HG02571 (cell line): ENCODE measurements at regions not wholly inside any gene's neighbourhood (a gene's known extent, or its start where the extent isn't known, plus 50 kb on each side); places are given as distances from the start of the nearest gene placed in this dataset.
"Not testable (repeated sequence)": the region's sequence is repeated elsewhere in the genome, so short reads cannot be mapped to it uniquely, and the experiment has no call there.

Experiments used
- ATAC-seq: cut with Tn5 transposase; IDR thresholded peaks from one replicate; pipeline ENCODE4 v1.9.1; 2021; ENCODE audit warnings: mild to moderate bottlenecking, moderate library complexity; ENCODE audit not compliant: unreplicated experiment

DNA sequence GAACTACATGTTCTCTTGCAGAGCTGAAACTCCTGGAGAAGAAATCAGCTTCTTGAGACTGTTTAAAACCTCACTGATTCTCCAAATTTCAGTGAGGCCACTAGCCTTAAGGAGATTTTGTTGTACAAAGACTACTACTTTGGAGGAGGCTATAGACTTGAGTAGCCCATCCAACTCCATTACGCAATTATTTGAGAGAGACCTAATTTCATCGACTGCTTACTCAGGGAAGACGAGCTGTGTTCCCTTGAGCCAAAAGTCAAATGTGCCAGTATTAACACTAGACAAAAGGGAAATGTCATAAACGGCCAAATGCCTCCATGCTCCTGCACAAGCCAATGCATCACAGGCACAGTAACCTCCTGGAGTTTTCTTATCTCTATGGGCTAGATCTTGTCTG is 182.8 kb upstream of the SESN3 start:
- ATAC-seq: no peak

DNA sequence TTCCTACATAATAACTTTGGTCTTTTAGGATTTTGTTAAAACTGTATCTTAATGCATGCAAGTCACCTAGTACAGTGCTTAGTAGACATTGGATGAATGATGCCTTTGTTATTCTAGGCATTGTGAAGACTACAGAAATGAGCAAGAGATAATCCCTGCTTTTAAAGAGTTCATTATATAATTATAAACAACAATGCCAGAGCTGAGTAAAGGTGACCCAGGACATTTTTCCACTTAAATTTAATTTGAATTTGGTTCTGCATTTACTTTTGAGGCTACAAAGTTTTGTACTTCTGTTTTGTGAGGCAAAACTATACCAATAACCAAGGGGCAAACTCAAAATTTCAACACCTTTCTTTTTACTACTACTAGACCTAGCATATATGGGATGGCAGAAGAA is 182.0 kb upstream of the SESN3 start:
- no peak for ATAC-seq

DNA sequence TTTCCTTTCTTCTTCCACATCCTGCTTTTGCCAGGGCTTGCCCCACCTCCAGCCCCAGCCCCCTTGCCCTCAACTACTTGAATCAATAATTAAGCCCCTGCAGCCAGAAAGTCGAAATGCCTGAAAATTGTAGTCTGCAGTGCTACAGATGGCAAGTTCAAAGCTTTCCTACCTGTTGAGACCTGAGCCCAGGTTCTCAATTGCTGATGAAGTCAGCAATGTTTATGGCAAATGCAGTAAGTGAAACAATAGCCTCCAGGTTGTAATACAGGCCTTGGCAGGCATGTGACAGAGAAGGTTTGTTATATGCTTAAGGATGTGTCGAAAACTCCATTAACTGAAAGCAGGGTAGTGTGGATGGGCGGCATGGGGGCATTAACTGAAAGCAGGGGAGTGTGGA is 181.1 kb upstream of the SESN3 start:
- no peak for ATAC-seq

DNA sequence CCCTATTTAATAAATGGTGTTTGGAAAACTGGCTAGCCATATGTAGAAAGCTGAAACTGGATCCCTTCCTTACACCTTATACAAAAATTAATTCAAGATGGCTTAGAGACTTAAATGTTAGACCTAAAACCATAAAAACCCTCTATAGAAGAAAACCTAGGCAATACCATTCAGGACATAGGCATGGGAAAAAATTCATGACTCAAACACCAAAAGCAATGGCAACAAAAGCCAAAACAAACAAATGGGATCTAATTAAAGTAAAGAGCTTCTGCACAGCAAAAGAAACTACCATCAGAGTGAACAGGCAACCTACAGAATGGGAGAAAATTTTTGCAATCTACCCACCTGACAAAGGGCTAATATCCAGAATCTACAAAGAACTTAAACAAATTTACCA is 179.7 kb upstream of the SESN3 start:
- ATAC-seq: not testable (repeated sequence)

DNA sequence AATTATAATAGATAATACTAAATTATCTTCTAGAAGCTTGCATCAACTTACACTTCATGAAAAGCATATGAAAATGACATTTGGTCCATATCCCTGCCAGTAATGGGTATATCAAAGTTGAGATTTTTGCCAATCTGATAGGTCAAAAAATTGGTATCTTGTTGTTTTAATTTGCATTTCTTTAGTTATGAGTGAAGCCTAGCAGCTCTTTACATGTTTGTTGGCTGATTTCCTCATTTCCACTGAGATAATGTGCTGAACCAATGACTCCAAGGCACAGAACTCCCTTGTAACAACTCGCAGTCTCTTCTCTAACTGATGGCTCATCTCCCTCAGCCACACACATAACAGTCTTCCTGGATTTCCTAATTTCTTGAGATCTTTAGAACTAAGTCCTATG is 175.3 kb upstream of the SESN3 start:
- ATAC-seq: no peak

DNA sequence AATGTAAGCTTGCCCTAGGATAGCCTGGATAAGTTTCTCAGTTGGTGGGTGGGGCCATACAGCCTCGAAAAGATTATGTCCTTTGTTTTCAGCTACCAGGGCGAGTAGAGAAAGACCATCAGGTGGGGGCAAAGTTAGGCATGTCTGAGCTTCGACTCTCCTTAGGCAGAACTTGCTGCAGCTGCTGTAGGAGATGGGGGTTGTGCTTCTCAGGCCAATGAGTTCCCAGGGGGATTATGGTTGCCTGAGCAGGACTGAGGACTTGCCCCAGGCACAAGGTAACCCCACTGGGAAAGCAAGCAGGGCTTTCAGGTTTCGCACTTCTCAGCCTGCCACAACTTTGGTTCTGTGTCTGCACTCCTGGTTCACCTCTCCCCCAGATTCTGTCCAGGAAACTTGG is 173.4 kb upstream of the SESN3 start:
- ATAC-seq: no peak

DNA sequence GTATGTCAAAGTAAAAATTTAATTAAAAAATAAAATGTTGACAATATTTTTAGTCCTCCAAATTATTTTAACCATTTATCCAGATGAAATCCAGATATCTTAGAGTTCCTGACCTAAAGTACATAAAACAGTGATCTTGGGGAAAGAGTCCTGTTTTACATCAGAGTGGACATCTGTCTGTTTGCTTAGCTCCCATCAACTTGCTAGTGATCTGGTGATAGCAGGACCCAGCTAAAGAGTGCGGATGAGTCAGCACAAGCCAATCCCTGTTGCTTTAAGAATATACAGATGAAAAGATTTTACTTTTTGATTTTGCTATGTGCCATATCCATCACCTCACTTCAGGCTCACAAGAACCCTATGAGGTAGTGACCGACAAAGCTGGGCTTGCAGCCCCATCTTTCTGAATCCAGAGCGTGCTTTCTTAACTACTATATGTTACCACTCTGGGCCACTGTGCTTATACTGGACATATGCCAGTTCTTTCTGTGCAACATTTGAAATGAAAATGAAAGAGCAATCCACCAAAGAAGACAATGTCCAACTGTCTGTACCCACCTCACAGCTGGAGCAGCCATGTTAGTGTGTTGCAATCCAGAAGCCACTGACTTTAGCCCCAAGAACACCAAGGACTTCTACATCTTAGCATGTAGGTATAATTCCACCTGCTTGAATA is 167.6 kb upstream of the SESN3 start:
- no peak for ATAC-seq

DNA sequence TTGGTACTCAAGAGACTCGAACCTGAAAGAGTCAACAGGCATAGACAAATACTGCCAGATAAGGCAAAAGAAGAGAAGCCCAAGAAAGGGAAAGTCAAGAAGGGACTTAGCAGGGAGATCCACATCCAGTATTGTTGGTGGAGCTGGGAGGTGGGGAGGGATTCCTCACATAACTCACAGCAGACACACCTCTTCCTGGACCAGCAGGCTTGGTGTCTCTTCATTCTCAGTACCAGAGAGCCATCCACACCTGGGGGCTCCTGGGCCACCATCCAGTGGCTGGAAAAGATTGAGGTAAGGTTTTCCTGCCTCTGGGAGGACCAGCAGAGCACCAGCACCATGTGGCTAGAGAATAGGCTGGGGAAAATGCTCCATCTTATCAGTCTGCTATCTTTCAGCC is 161.6 kb upstream of the SESN3 start:
- ATAC-seq: no peak

DNA sequence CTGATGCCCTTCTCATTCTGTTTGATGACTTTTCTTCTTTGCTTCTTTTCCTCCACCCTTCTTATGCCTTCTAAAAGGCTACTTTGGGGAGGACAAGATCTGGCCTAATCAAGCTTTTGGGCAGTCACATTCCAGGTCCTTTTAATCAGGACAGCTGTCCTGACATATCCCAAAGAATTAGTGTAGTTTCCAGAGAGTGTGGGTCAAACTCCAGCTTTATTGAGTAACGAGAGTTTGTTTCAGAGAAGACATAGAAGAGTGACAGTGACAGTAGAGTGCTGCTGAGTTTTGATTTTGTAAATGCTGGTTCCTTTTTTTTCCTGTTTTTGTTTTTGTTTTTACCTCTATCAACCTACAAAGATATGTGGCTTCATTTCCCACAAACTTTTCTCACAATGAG is 158.4 kb upstream of the SESN3 start:
- ATAC-seq: no peak

DNA sequence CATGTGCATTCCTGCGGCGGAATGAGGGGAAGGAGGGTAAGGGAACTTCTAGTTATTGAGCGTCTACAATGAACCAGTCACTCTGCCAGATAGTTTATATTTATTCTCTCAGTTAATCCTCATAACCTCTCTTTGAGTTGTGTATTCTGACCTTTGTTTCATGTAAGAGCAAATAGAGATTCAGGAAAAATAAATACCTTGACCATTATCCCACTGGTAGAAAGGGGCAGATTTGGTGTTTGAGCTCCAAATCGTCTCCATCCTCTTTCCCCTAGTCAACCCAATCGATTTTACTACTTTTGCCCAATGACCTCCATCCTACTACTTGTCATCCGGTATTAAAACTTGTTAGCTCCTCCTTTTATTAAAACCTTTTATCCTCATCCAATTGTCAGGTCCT is 157.1 kb upstream of the SESN3 start:
- ATAC-seq: no peak

DNA sequence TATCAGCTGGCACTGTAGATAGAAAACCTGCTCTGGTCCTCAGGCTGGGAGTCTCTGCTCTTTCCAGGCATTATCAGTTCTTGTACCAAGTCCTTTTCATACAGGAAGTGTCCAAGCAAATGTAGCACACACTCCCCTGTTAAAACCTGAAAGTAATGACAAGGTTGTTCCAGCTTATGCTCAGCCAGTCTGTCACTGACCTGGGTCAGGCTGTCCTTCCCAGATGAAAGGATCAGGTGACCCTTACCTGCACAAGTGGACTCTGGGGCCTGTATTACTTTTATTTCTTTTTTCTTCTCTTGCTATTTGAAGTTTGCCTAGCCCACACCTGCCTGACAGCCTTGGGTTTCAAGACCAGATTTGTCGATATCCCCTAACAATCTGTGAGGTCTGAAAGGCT is 156.3 kb upstream of the SESN3 start:
- ATAC-seq: no peak

DNA sequence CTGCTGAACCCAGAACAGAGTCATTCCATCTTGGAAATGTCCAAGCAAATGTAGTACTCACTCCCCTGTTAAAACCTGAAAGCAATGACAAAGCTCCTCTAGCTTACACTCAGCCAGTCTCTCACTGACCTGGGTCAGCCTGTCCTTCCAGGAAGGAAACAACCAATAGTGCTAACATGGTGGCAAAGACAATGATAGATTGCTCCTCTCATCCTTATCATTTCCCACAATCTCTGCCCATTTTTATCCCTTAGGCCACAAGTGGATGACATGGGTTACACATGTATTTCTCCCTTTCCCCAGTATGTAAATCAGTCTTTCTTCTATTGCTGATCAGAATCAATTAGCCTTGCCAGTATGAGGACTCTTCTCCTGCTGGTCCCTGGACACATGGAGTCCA is 154.6 kb upstream of the SESN3 start:
- no peak for ATAC-seq

DNA sequence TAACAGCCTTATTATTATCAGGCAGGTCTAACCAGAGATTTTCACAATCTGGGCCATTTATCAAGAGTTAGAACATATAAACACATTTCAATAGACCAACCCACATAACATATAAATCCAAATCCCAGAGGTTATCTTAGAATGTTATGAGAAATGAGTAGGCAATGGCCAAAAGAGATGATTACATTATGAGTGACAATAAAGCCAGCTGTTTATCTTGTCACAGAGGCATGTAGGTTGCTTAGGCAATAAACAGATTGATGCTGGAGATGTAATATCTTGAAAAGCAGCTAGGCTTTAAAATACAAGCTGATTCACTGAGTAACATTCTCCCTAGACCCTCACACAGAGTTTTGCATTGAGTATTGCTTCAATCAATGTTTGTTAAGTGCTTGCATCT is 148.5 kb upstream of the SESN3 start:
- no peak for ATAC-seq

DNA sequence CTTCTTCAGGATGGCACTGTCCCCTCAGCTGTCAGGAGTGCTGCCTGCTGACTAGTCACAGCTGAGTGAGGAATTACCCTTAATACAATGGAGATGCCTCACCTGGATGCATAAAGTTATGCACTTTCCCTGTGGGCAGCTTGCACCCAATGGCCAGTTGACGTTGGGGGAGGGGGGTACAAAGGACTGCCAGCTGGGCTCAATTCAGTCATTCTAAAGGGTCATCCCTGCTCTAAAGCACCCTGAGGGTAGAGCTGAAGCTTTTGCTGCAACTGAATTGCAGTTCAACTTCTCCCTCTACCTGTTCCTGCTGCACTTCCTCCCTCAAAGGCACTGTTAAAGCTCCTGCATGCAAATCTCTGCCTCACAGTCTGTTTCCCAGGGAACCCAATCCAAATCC is 147.8 kb upstream of the SESN3 start:
- ATAC-seq: no peak

DNA sequence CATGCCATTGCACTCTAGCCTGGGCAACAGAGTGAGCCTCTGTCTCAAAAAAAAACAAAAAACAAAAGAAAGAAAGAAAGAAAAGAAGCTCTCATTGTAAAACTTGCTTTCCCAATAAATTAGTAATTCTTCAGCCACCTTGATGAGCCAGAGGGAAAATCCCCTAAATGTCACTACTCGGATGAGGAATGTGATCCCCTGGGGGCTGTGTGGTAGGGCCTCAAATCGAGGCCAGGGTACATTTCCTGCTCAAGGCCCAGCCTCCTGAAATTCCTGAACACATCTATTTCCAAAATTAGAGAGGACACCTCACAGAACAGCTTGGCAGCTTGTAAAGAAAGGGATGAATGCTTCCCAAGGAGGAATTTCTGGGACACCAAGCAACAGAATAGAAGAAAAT is 147.1 kb upstream of the SESN3 start:
- ATAC-seq: no peak

DNA sequence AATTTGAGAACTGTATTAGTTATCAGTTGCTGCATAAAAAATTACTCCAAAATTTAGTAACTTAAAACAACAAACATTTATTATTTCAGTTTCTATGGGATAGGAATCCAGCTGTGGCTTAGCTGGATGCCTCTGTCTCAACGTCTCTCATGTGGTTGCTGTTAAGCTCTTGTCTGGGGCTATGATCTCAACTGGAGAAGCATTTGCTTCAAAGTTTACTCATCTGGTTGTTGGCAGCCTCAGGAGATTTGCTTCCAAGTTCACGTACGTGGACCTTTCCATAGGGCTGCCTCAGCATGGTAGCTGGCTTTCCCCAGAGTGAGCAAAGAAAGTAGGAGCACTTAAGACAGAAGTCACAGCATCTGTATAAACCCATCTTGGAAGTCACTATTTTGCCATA is 144.9 kb upstream of the SESN3 start:
- ATAC-seq: no peak

DNA sequence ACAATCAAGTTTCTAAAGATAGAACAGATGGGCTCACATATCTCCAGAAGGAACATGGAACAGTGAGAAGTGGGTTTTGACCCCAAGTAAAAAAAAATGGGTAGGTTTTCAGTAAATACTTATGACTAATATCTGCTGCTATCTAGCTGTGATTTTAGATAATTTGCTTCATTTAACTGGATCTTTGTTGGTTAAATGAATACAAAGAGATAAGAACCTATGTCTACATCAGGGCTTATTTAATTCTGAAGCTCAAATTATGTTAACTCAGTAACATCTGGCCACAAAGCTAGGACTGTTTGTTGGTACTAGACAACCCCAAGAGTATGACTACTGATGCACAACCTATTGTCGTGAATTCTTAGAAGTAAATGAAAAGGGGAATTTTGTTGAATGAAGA is 144.4 kb upstream of the SESN3 start:
- ATAC-seq: no peak

DNA sequence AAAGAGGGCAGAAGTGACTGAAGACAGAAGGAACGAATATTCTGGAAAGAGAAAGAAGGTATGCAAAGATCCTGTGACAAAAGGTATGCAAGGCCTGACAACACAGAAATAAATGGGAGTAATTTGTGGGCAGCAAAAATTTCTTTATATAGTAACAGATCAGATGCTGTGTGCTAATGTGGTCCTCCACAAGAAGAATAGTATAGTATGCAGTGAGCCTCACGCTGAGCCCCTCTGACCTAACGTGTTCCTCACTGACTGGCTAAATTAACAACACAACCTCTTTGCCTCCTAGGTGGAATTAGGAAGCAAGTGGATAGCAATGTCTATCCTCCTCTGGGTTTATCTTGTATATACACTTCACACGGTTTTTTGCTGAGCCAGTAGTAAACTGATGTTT is 143.1 kb upstream of the SESN3 start:
- ATAC-seq: no peak

DNA sequence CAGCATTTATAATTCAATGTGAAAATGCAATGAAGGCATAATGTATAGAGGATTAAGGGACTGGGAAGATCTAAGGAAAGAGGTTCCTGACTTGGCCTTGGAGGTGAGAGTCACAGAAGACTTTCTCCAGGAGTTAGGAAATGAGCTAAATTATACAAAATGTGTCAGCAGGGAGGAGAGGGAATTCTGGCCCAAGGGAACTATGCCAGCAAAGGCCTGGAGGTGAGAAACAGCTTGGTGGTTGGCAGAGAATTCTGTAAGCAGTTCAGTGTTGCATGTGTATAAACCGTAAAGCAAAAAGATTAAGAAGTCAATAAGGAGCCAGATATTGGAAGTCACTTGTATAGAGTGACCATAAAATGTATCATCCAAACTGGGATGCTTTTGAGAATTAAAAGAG is 142.2 kb upstream of the SESN3 start:
- ATAC-seq: no peak

DNA sequence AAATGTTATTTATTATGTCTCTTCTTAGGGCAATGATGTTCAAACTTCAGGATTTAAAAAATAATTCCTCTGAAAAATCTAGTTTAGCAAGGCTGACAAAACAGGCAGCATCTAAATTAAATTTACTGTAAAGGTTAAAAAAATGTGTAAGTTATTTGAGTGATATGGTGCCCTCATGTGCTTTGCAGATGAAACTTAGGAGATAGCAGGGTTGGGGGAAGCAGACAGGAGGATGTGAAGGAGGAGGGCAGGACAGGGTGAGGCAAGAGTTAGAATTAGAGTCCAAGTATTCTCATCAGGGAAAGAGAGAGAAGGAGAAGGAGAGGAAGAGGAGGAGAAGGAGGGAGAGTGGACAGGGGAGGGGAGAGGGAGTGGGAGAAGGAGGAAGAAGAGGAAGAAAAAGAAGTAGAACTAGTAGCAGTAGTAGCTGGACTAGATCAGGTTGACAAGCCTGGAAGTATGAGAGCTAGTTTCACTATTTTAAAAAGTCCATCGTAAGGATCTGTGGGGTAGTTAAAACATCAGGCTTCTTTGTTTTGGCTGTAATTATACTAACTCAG is 141.2 kb upstream of the SESN3 start:
- ATAC-seq: no peak

DNA sequence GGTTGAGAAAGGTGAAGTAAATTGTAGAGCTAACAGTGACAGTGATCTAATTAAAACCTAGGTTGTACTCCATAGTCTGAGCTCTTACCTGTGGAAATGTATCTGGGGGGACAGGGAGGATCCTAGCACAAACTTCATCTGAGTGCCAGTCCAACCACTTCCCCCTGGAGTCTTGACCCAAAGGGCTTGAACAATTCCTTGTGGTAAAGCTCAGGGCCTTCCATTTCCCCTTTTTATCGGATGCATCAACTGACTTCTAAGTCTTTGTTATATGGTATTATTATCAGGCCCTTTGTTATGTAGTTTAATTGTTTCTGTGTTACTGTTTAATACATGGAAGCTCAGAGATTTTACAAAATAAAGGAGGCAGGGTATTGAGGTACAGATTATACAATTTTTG is 140.2 kb upstream of the SESN3 start:
- no peak for ATAC-seq

DNA sequence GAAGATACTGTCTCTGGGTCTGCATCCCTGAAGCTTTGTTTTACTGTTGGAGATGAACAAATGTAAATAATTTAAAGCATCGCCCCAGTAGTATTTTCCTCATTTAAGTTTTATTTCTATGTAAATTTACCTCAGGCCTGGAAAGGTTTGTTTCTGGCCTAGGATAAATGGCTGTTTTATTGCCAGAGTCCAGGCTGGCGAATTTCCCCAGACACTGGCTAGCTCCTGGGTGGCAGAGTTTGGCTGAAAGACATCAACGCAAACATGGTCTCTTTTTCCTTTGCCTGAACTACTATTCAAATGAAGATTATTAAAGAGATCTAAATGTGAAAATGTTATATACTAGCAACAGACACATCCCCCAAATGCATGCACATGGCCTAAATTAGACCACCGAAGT is 136.7 kb upstream of the SESN3 start:
- ATAC-seq: no peak

DNA sequence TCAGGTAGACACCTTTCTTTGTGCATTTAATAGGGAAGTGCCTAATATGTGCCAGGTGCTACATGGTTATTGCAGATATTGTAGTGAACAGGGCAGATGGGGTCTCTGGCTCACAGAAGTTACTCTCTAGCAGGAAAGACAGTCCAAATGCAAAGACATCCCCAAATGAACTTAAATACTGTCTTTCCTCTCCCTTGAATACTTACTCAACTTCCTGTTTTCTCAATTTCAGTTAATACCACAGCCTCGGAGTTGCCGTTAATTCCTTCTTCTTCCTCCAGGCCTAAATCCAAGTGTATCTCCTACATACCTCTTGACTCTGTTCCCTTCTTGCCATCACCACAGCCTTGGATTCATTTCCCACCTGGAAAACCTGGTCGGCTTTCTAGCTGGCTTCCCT is 134.3 kb upstream of the SESN3 start:
- no peak for ATAC-seq
